Left kidney (tissue), 1 donor: ENCODE measurements at regions not wholly inside any gene's neighbourhood (a gene's known extent, or its start where the extent isn't known, plus 50 kb on each side); places are given as distances from the start of the nearest gene placed in this dataset.
"Not testable (repeated sequence)": the region's sequence is repeated elsewhere in the genome, so short reads cannot be mapped to it uniquely, and the experiment has no call there.

Experiments used
- DNase-seq: peaks from one replicate; pipeline ENCODE4 v3.0.0-alpha.2; 2013

GRCh38 chr5:53219174-53219573 lies 109.6 kb upstream of the MOCS2 start:
- DNase-seq = no peak

GRCh38 chr5:53219610-53220009 lies 110.1 kb upstream of the MOCS2 start:
- DNase-seq = no peak

DNA sequence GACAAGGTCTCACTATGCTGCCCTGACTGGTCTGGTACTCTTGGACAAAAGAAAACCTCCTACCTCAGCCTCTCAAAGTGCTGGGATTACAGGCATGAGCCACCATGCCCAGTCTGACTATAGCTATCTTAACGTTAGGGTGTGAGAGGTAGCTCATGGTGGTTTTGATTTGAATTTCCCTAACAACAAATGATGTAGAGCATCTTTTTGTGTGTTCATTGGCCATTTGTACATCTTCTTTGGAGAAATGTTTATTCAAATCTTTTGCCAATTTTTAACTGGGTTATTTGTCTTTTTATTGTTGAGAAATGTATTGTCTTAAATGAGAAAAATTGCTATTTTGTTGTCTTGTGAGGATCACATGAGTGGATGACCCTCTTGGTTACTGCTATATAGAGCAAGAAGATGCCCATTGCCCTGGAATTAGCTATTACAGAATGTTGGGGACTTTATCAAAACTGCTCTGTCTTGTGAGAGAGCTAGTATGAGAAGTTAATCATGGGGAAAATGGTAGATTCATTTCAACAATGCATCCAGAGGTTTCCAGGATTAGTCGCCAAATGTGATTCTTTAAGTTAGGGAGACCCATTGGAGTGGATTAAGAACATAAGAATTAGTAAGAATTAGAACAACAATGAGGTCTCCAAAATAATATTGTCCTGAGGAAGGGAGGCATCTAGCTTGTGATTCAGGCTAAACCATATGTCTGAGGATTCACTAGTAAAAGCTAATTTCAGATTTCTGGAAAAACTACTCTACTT lies 124.3 kb upstream of the MOCS2 start:
- DNase-seq = no peak

DNA sequence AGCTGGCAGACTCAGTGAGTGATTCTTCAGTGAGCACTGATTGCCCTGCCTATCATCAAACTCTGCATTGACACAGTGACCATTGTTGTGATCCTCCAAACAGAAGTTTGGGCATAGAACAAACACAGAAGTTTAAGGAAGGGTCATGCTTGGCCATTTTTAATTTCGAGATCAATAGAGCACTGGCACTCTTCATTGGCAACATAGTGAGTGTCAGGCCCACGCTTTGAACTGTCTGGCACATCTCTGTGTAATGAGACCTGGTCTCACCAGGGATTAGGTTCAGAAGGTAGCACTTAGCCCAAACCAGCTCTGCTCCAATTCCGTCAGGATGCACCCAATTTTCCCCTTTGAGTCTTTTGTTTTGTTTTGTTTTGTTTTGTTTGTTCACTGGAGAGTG lies 127.1 kb upstream of the MOCS2 start:
- no peak for DNase-seq

- DNase-seq = no peak
Observed at GRCh38 chr5:53237876-53238275, 128.3 kb upstream of the MOCS2 start.

- no peak for DNase-seq
Observed at GRCh38 chr5:53239301-53239990, 129.9 kb upstream of the MOCS2 start.

GRCh38 chr5:53240661-53241060 lies 131.1 kb upstream of the MOCS2 start:
- no peak for DNase-seq

DNA sequence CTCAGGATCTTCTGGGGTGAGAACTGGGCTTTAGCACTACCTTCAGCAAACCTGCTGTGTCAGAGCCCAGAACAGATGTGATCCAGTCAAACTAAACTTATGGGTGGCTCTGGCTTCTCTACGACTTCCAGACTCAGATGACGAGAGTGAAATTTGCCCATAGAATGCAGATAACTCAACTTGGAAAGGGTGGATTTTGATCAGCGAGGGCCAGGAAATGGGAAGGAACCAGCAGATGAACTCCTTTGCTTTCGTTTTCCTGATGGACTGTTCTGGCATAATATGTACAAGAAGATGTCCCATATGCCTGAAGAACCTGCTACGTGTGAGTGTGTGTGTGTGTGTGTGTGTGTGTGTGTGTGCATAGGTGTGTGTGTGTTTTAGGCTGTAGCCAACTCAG lies 132.0 kb upstream of the MOCS2 start:
- DNase-seq = no peak

DNA sequence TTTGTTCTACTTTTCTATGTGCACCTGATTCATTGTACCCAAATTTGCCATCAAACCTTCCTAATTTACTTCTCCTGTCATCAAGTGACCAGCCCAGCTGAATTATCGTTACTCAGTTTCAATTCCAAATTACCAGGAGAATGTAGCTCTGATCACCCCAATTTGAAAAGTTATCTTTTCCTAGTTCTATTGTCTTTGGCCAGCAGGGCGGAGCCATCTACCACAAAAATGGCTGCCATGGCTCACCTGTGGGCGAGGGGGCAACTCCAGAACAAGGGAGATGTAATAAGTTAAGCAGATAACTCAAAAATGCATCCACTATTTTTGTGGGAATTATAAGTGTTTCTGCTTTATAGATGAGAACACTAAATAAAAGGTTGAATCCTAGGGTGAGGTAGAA lies 133.8 kb upstream of the MOCS2 start:
- no peak for DNase-seq

DNA sequence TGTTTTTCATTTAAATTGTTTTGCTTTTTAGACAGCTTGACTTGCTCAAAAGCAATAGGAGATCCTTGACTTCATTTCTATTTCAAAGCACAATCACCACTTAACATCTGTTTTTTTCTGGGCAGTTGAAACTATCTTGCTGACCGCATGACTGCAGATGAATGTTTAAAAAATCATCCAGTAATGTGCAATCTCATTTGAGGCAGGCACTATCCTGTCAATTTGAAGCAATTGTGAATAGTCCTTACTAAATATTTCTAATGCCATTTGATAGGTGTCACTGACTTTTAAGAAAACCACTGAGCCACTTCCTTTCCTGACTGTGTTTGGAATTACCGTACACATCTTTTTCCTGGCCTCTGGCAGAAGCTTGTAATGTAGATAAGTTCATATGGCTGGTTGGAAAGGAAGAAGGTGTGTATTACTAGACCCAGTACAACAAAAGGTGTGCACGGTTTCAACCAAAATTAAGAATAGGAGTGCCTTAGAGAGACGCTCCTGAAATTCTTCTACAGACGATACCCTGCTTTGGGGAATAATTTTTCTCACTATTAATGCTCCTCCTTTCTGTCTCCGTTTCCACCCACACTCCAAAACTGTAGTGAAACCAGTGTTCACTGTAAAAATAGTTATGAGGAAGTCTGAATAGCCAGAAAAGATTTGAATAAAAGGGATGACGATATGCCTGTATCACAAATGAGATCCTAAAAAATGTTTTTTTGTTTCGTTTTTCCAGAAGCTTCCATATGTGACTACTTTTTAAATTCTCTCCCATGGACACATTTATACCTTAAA lies 136.7 kb upstream of the MOCS2 start:
- DNase-seq = no peak

- peak; percentile 15 for DNase-seq
Observed at GRCh38 chr5:53249529-53250200, 140.1 kb upstream of the MOCS2 start.

DNA sequence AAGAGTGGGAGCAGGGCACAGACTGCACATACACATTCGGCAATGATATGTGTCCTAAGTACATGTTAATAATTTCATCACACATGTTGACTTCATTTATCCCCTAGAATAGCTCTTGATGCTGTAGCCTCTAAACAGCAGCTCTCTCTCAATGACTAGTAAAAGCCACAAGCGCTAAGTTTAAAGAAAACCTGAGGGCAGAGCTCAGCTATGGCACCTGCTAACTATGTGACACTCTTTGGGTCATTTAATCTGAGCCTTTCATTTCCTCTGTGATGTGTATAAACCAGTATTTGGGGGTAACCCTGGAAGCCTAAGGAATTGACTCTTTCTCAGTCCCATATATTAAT lies 140.6 kb upstream of the MOCS2 start:
- DNase-seq = no peak

- no peak for DNase-seq
Observed at GRCh38 chr5:53253421-53253871, 143.9 kb upstream of the MOCS2 start.

- DNase-seq = no peak
Observed at GRCh38 chr5:53256746-53257145, 147.2 kb upstream of the MOCS2 start.

- no peak for DNase-seq
Observed at GRCh38 chr5:53257806-53258373, 148.3 kb upstream of the MOCS2 start.

- no peak for DNase-seq
Observed at GRCh38 chr5:53259176-53259575, 149.6 kb upstream of the MOCS2 start.

DNA sequence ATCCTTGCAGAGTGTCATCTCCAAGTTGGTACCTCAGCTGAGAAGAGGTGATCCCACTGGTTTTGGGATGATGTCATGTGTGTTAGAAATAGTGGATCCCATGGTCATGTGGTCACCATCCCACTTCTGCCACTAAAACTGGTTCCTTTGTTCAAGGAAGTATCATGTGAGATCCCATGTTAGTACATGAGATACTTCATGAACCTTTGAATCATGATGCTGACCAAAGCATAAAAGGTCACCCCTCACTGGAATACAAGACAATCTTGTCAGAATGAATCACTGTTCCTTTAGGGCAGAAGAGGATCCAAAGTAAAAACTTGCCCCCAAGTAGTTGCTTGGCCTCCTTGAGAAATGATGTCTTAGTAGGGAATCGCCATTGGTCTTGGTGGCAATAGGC lies 150.9 kb upstream of the MOCS2 start:
- no peak for DNase-seq

DNA sequence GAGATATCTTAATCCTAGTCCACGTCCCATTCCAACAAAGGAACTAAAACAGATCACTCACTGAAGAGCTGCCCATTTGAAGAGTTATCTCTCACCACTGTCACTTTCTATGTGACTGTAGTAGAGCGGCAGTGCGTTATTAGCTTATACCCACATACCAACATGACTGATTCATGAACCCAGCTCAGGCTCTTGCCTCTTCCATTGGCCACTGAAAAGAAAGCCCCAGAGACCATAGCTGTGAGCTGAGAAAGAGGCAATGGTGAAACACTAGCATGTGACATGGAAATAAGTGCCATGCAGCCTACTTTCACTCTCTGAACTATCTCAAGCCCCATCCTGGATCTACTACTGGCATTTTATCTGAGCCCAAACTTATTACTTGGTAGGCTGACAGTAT lies 151.7 kb upstream of the MOCS2 start:
- no peak for DNase-seq

DNA sequence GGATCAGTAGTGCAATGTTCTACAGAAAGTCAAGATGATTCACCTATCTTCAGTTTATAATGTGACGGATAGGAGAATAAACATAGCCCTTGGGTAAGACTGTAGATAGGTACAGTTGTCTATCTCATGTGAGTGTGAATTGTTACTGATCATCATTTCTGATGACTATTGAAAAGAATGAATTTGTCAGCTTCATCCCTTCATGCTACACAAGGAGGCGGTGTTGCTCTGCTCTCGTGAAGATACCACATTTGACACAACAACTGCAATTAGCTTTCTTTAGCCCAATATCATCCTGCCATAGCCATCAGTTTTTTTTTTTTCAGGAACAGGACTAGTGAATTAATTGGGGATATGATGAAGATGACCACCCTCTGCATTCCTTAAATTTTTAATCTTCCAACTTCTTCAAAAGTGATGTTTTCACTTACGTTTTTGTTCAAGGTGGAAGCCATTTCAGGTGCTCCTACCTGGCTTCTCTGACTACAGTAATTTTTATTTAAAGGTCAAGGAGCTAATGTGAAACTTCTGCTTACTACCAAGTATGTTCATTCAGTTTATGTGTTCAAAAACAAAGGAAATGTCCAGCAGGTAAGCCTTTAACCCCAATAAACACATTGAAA lies 152.9 kb upstream of the MOCS2 start:
- peak; percentile 1 for DNase-seq

GRCh38 chr5:53263151-53263550 lies 153.6 kb upstream of the MOCS2 start:
- DNase-seq = no peak

GRCh38 chr5:53265043-53265442 lies 155.5 kb upstream of the MOCS2 start:
- DNase-seq = no peak

DNA sequence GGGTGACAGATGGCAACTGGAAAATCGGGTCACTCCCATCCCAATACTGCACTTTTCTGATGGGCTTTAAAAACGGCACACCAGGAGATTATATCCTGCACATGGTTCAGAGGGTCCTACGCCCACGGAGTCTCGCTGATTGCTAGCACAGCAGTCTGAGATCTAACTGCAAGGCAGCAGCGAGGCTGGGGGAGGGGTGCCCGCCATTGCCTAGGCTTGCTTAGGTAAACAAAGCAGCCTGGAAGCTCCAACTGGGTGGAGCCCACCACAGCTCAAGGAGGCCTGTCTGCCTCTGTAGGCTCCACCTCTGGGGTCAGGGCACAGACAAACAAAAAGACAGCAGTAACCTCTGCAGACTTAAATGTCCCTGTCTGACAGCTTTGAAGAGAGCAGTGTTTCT lies 158.7 kb upstream of the MOCS2 start:
- not testable (repeated sequence) for DNase-seq
